GM12872 (cell line): ENCODE measurements at regions not wholly inside any gene's neighbourhood (a gene's known extent, or its start where the extent isn't known, plus 50 kb on each side); places are given as distances from the start of the nearest gene placed in this dataset.

ENCODE experiments used
- CTCF ChIP-seq: IDR thresholded peaks from 3 replicates; pipeline ENCODE4 v1.5.1; 2011; ENCODE audit warnings: low read depth, mild to moderate bottlenecking, low read length, moderate library complexity; ENCODE audit not compliant: insufficient read depth

- no peak for TF ChIP-seq CTCF
Measured at GRCh38 chr7:41476460-41476803, 226.5 kb downstream of the INHBA start.

GRCh38 chr7:41475801-41476459 lies 227.0 kb downstream of the INHBA start:
- TF ChIP-seq CTCF: no peak

- TF ChIP-seq CTCF: no peak
Measured at GRCh38 chr7:41472427-41473125, 230.3 kb downstream of the INHBA start.

- TF ChIP-seq CTCF: no peak
Measured at GRCh38 chr7:41470081-41470480, 232.8 kb downstream of the INHBA start.

- no peak for TF ChIP-seq CTCF
Measured at GRCh38 chr7:41467596-41467995, 235.3 kb downstream of the INHBA start.

- no peak for TF ChIP-seq CTCF
Measured at GRCh38 chr7:41466760-41467384, 236.0 kb downstream of the INHBA start.

- TF ChIP-seq CTCF: no peak
Measured at GRCh38 chr7:41465571-41465970, 237.3 kb downstream of the INHBA start.
